ENCODE measurements at regions not wholly inside any gene's neighbourhood (a gene's known extent, or its start where the extent isn't known, plus 50 kb on each side); places are given as distances from the start of the nearest gene placed in this dataset.

GRCh38 chr1:234877761-234878160 lies 250.9 kb downstream of the TOMM20 start:
- H3K36me3 ChIP-seq (ENCODE audit: control insufficient read depth, insufficient read depth, low read length): no peaks in the 10 kb centered on the region
- no peak overlapping the region for H3K4me3 ChIP-seq (ENCODE audit: low read depth in 2 of 2, low read length in 2 of 2)
- no peak for TF ChIP-seq TCF7L2 (IDR thresholded peaks at IDR 0.05; ENCODE audit: low read depth, low read length)
- ATAC-seq (no peak), DNase-seq (ENCODE audit: low read depth, low spot score) (no peak)
- H3K9me3 ChIP-seq (ENCODE audit: control insufficient read depth, insufficient read depth, low read depth, low read length): no peaks in the 10 kb centered on the region
- peak overlapping the region; percentile 90 for H3K27ac ChIP-seq (ENCODE audit: low read length)
- intact Hi-C loops (cut with micrococcal nuclease; ENCODE audit: unreplicated experiment): loop anchor here (10.0 kb wide), 2 partner anchors 197 to 263 kb away; partner anchors contain the start of gene IRF2BP2
- ChIA-PET CTCF (no interaction called here), POLR2A (no interaction called here)
- peaks cover 42% of the 10 kb centered on the region for H3K4me1 ChIP-seq (ENCODE audit: control insufficient read depth, insufficient read depth, low read length)
- in situ Hi-C loops (cut with HindIII; ENCODE audit: low pct_unique_long_range_greater_than_20kb, low sequenced_read_pairs): no loop called here
- H3K27me3 ChIP-seq (ENCODE audit: control insufficient read depth, insufficient read depth, low read length): no peaks in the 10 kb centered on the region
- no TSS peak for BruUV-seq (replicated peaks)

DNA sequence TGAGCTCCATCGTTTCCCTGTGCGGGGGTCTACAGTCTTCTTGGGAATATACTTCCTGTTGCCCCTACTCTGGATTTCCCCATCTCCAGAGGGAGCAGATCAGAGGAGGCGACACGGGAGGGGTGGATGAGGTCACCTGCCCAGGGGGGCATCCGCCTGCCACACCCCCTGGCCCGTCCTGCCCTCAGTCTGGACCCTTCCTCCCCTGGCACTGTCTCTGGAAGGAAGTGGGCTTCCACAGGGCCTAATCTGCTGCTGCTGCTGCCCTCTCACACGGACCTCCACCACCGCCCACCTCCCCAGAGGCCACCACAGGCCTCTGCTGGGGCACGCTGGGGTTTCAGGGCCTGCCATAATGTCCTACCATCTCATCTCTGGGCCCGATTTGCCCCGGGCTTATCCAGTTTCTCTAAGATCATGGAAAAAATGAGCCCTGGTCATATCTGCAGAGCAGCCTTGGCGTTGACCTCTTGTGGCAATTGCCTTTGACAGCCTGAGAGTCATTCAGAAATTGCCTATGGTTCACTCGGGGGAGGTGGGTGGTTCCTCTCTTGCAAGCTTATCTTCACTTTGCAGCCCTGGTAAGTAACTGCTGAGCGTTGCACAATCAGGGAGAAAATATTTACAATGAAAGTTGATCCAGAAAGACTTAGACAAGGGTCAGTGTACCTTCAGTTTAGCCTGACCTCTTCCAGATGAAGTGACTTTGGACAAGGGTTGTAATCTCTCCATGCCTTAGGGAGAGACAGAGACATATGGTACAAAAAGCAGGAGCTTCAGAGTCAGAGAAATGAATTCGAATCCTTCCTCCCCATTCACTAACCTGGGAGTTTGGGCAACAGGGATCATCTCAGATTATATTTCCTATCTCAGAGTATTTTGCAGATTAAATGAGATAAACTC lies 252.4 kb downstream of the TOMM20 start:
- POLR2A ChIA-PET: no interaction called here
- CTCF ChIA-PET: interaction anchor here (0.6 kb wide), 1 partner anchor 207 kb away, joined by 3 read pairs; no protein-coding TSS in a partner anchor
- no peak for DNase-seq (ENCODE audit: low read depth, low spot score)
- BruUV-seq (replicated peaks): no TSS peak
- in situ Hi-C loops (cut with HindIII; ENCODE audit: low pct_unique_long_range_greater_than_20kb, low sequenced_read_pairs): no loop called here
- no peaks in the 10 kb centered on the region for H3K36me3 ChIP-seq (ENCODE audit: control insufficient read depth, insufficient read depth, low read length)
- no peak overlapping the region for H3K4me3 ChIP-seq (ENCODE audit: low read depth in 2 of 2, low read length in 2 of 2)
- intact Hi-C loops (cut with micrococcal nuclease; ENCODE audit: unreplicated experiment): loop anchor here (10.0 kb wide), 2 partner anchors 199 to 261 kb away; partner anchors contain the start of gene IRF2BP2
- peaks cover 54% of the 10 kb centered on the region for H3K4me1 ChIP-seq (ENCODE audit: control insufficient read depth, insufficient read depth, low read length)
- H3K27ac ChIP-seq (ENCODE audit: low read length): peak overlapping the region; percentile 90
- peak; percentile 75 for ATAC-seq
- TF ChIP-seq, protein P1, sequence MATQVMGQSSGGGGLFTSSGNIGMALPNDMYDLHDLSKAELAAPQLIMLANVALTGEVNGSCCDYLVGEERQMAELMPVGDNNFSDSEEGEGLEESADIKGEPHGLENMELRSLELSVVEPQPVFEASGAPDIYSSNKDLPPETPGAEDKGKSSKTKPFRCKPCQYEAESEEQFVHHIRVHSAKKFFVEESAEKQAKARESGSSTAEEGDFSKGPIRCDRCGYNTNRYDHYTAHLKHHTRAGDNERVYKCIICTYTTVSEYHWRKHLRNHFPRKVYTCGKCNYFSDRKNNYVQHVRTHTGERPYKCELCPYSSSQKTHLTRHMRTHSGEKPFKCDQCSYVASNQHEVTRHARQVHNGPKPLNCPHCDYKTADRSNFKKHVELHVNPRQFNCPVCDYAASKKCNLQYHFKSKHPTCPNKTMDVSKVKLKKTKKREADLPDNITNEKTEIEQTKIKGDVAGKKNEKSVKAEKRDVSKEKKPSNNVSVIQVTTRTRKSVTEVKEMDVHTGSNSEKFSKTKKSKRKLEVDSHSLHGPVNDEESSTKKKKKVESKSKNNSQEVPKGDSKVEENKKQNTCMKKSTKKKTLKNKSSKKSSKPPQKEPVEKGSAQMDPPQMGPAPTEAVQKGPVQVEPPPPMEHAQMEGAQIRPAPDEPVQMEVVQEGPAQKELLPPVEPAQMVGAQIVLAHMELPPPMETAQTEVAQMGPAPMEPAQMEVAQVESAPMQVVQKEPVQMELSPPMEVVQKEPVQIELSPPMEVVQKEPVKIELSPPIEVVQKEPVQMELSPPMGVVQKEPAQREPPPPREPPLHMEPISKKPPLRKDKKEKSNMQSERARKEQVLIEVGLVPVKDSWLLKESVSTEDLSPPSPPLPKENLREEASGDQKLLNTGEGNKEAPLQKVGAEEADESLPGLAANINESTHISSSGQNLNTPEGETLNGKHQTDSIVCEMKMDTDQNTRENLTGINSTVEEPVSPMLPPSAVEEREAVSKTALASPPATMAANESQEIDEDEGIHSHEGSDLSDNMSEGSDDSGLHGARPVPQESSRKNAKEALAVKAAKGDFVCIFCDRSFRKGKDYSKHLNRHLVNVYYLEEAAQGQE (IDR thresholded peaks at IDR 0.05; ENCODE audit: insufficient read depth in 1 of 2, low read depth in 2 of 2, low read length in 1 of 2): no peak
- TF ChIP-seq SIN3A (IDR thresholded peaks at IDR 0.05; ENCODE audit: borderline replicate concordance, insufficient read depth, low read depth, low read length) (no peak), POLR2AphosphoS5 (IDR thresholded peaks at IDR 0.05; ENCODE audit: low read depth, low read length) (peak; percentile 60; the same call in 1 of the 2 replicates), TCF7L2 (IDR thresholded peaks at IDR 0.05; ENCODE audit: low read depth, low read length) (peak; percentile 76)
- TF ChIP-seq, protein P2, sequence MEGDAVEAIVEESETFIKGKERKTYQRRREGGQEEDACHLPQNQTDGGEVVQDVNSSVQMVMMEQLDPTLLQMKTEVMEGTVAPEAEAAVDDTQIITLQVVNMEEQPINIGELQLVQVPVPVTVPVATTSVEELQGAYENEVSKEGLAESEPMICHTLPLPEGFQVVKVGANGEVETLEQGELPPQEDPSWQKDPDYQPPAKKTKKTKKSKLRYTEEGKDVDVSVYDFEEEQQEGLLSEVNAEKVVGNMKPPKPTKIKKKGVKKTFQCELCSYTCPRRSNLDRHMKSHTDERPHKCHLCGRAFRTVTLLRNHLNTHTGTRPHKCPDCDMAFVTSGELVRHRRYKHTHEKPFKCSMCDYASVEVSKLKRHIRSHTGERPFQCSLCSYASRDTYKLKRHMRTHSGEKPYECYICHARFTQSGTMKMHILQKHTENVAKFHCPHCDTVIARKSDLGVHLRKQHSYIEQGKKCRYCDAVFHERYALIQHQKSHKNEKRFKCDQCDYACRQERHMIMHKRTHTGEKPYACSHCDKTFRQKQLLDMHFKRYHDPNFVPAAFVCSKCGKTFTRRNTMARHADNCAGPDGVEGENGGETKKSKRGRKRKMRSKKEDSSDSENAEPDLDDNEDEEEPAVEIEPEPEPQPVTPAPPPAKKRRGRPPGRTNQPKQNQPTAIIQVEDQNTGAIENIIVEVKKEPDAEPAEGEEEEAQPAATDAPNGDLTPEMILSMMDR (IDR thresholded peaks at IDR 0.05): no peak
- no peaks in the 10 kb centered on the region for H3K9me3 ChIP-seq (ENCODE audit: control insufficient read depth, insufficient read depth, low read depth, low read length)
- H3K27me3 ChIP-seq (ENCODE audit: control insufficient read depth, insufficient read depth, low read length): no peaks in the 10 kb centered on the region

Data from Panc1 (cell line).